Ishikawa (cell line): ENCODE measurements at regions not wholly inside any gene's neighbourhood (a gene's known extent, or its start where the extent isn't known, plus 50 kb on each side); places are given as distances from the start of the nearest gene placed in this dataset.

Experiments
- CEBPB ChIP-seq: IDR thresholded peaks from 2 replicates; pipeline ENCODE4 v1.6.1; 2012
- CREB1 ChIP-seq: IDR thresholded peaks from 2 replicates; pipeline ENCODE4 v1.6.1; 2012; ENCODE audit warnings: low read depth
- EGR1 ChIP-seq: IDR thresholded peaks from 2 replicates; pipeline ENCODE4 v1.6.1; 2012
- EP300 ChIP-seq: IDR thresholded peaks from 2 replicates; pipeline ENCODE4 v1.6.1; 2012; ENCODE audit warnings: borderline replicate concordance
- FOXM1 ChIP-seq: IDR thresholded peaks from 2 replicates; pipeline ENCODE4 v1.6.1; 2012; ENCODE audit warnings: low read depth, borderline replicate concordance
- MAX ChIP-seq: IDR thresholded peaks from 2 replicates; pipeline ENCODE4 v1.6.1; 2012
- NFIC ChIP-seq: IDR thresholded peaks from 2 replicates; pipeline ENCODE4 v1.6.1; 2012
- RAD21 ChIP-seq: IDR thresholded peaks from 2 replicates; pipeline ENCODE4 v1.6.1; 2012; ENCODE audit warnings: low read depth
- TAF1 ChIP-seq: IDR thresholded peaks from 2 replicates; pipeline ENCODE4 v1.6.1; 2012; ENCODE audit warnings: low read depth, mild to moderate bottlenecking
- TCF12 ChIP-seq: IDR thresholded peaks from 2 replicates; pipeline ENCODE4 v1.6.1; 2012; ENCODE audit warnings: low read depth
- TEAD4 ChIP-seq: IDR thresholded peaks from 2 replicates; pipeline ENCODE4 v1.6.1; 2012
- USF1 ChIP-seq: IDR thresholded peaks from 2 replicates; pipeline ENCODE4 v1.6.1; 2012
- YY1 ChIP-seq: IDR thresholded peaks from 2 replicates; pipeline ENCODE4 v1.6.1; 2012; ENCODE audit warnings: low read depth
- ZBTB7A ChIP-seq: IDR thresholded peaks from 2 replicates; pipeline ENCODE4 v1.6.1; 2012; ENCODE audit warnings: low read depth
- TF ChIP-seq, protein P1 (sequence below): IDR thresholded peaks from 2 replicates; pipeline ENCODE4 v1.6.1; 2012; ENCODE audit warnings: low read depth, mild to moderate bottlenecking

- TF ChIP-seq CEBPB = no peak
- no peak for TF ChIP-seq ZBTB7A
- no peak for TF ChIP-seq EGR1
- TF ChIP-seq USF1 = no peak
- no peak for TF ChIP-seq TEAD4
- TF ChIP-seq EP300 = no peak
- no peak for TF ChIP-seq MAX
- TF ChIP-seq CREB1 = no peak
- TF ChIP-seq RAD21 = no peak
- TF ChIP-seq TCF12 = no peak
- no peak for TF ChIP-seq FOXM1
- no peak for TF ChIP-seq TAF1
- TF ChIP-seq NFIC = no peak
- TF ChIP-seq, protein P1, sequence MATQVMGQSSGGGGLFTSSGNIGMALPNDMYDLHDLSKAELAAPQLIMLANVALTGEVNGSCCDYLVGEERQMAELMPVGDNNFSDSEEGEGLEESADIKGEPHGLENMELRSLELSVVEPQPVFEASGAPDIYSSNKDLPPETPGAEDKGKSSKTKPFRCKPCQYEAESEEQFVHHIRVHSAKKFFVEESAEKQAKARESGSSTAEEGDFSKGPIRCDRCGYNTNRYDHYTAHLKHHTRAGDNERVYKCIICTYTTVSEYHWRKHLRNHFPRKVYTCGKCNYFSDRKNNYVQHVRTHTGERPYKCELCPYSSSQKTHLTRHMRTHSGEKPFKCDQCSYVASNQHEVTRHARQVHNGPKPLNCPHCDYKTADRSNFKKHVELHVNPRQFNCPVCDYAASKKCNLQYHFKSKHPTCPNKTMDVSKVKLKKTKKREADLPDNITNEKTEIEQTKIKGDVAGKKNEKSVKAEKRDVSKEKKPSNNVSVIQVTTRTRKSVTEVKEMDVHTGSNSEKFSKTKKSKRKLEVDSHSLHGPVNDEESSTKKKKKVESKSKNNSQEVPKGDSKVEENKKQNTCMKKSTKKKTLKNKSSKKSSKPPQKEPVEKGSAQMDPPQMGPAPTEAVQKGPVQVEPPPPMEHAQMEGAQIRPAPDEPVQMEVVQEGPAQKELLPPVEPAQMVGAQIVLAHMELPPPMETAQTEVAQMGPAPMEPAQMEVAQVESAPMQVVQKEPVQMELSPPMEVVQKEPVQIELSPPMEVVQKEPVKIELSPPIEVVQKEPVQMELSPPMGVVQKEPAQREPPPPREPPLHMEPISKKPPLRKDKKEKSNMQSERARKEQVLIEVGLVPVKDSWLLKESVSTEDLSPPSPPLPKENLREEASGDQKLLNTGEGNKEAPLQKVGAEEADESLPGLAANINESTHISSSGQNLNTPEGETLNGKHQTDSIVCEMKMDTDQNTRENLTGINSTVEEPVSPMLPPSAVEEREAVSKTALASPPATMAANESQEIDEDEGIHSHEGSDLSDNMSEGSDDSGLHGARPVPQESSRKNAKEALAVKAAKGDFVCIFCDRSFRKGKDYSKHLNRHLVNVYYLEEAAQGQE = no peak
- no peak for TF ChIP-seq YY1
These were observed 102.1 kb upstream of the NXT1 start for GRCh38 chr20:23248461-23248882.

- no peak for TF ChIP-seq CEBPB
- TF ChIP-seq YY1 = no peak
- TF ChIP-seq CREB1 = no peak
- no peak for TF ChIP-seq TEAD4
- TF ChIP-seq USF1 = no peak
- no peak for TF ChIP-seq MAX
- TF ChIP-seq ZBTB7A = no peak
- TF ChIP-seq RAD21 = no peak
- no peak for TF ChIP-seq TCF12
- TF ChIP-seq NFIC = no peak
- TF ChIP-seq EGR1 = no peak
- no peak for TF ChIP-seq TAF1
- TF ChIP-seq EP300 = no peak
- TF ChIP-seq FOXM1 = no peak
- TF ChIP-seq, protein P1 = no peak
These were observed 103.6 kb upstream of the NXT1 start for GRCh38 chr20:23246717-23247664.

DNA sequence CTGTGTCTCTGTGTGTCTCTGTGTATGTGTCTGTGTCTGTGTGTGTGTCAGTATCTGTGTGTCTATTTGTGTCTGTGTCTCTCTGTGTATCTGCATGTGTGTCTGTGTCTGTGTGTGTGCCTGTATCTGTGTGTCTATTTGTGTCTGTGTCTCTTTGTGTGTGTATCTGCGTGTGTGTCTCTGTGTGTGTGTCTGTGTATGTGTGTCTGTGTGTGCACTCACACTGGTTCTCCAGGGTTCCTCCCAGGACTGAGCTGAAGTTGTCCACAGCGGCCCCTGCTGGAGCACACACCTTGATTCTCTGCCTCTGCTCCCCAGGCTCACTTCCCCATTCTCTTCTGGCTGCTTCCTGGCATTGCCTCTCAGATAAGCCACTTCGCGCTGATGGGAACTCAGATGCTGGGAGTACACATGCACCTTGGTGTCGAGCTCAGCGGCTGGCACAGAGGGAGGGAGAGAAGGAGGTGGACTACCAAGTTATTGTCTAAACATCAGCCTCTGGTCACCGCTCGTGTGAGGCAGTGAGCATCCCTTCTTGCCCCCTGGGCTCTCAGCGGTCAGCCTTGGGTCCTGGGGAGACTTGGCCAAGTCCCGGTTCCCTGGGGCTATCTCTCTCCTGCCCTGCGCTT, 104.9 kb upstream of the NXT1 start:
- TF ChIP-seq EP300 (no peak), TAF1 (no peak), EGR1 (no peak), CEBPB (no peak), YY1 (no peak)
- TF ChIP-seq, protein P1 = no peak

DNA sequence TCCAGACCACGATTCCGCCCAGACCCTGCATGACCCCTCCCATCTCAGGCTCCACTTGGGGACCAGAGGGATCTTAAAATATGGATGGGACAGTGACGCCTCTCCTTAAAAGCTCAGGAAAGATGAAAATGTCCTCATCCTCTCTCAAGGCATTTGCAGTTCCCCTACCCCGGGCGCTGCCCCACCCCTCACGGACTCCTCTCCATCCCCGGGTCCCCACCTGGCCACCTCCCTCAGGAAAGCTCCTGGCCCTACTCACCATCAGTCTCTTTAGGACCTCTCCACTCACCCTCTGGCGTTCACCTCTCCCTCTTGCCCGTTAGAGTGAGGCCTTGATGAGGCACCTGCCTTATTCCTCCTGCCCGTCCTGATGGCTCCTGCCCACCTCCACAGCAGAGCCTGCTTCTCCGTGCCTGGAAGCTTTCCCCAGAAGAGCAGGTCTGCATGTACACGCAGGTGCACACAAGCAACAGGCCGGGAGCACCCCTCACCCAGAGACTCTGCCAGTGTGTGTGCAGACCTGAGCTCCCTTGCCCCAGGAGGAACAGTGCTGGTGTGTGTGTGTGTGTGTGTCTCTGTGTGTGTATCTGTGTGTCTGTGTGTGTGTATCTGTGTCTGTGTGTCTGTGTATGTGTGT, 105.6 kb upstream of the NXT1 start:
- TF ChIP-seq CEBPB (no peak), TCF12 (no peak), YY1 (no peak), USF1 (no peak), CREB1 (no peak), NFIC (no peak), FOXM1 (no peak)
